ENCODE measurements at regions not wholly inside any gene's neighbourhood (a gene's known extent, or its start where the extent isn't known, plus 50 kb on each side); places are given as distances from the start of the nearest gene placed in this dataset.

- DNase-seq (ENCODE audit: low read depth in 4 of 4, low spot score in 2 of 4) = no peak
Measured at GRCh38 chr14:98999345-98999744, 272.7 kb downstream of the BCL11B start.

- no peak for DNase-seq (ENCODE audit: low read depth in 4 of 4, low spot score in 2 of 4)
Measured at GRCh38 chr14:98999901-99000300, 272.1 kb downstream of the BCL11B start.

DNA sequence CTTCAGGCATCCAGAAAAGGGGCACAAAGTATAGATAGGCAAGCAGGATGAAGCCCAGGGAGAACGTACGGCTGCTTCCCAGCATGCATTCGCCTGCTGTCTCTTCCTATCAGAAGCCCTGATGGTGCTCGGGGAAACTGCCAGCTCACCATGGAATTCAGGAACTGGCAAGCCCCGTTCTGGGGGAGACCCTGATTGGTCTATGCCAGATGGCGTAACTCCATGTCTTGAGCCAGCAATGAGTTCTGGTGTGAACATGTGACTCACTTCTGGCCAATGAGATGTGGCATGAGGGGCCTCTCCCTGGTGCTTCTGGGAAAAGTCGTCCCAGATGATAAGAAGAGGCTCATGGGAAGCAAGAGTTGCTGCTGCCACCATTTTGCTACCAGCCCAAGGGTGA is 270.8 kb downstream of the BCL11B start:
- DNase-seq (ENCODE audit: low read depth in 4 of 4, low spot score in 2 of 4) = no peak

DNA sequence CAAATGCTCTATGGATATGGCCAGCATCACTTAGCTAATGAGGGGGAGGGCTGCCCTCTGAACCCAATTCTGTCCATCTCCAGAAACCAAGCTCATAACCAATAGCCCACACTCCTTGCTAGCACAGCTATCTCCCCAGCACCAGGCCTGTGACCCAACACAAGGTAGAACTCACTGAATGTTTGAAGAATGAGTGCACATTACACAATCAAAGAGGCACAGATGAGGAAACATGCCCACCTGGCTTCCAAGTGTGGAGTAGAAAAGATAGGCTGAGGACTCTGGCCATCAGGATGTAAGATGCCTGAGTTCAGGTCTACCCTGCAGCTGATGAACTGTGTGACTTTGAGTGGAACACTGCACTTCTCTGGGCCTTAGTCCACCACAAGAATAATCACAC is 268.4 kb downstream of the BCL11B start:
- no peak for DNase-seq (ENCODE audit: low read depth in 4 of 4, low spot score in 2 of 4)

GRCh38 chr14:99004112-99004511 is 267.9 kb downstream of the BCL11B start:
- DNase-seq (ENCODE audit: low read depth in 4 of 4, low spot score in 2 of 4) = no peak

- no peak for DNase-seq (ENCODE audit: low read depth in 4 of 4, low spot score in 2 of 4)
Measured at GRCh38 chr14:99006276-99006675, 265.7 kb downstream of the BCL11B start.

DNA sequence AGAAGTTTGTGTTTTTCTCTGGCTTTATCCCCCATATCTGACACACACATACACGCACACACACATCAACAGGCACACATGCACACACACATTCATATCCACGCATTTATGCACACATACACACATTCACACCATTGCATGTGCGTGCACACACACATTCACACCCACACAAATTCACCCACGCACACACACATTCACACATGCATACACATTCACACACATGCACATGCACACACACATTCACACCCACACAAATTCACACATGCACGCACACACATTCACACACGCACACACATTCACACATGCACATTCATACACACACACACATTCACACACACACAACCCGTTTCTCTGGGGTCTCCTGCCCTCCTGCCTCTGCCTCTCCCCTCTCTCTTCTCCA is 264.2 kb downstream of the BCL11B start:
- no peak for DNase-seq (ENCODE audit: low read depth in 4 of 4, low spot score in 2 of 4)

GRCh38 chr14:99009871-99010270 is 262.1 kb downstream of the BCL11B start:
- no peak for DNase-seq (ENCODE audit: low read depth in 4 of 4, low spot score in 2 of 4)

GRCh38 chr14:99011385-99011784 is 260.6 kb downstream of the BCL11B start:
- no peak for DNase-seq (ENCODE audit: low read depth in 4 of 4, low spot score in 2 of 4)

DNA sequence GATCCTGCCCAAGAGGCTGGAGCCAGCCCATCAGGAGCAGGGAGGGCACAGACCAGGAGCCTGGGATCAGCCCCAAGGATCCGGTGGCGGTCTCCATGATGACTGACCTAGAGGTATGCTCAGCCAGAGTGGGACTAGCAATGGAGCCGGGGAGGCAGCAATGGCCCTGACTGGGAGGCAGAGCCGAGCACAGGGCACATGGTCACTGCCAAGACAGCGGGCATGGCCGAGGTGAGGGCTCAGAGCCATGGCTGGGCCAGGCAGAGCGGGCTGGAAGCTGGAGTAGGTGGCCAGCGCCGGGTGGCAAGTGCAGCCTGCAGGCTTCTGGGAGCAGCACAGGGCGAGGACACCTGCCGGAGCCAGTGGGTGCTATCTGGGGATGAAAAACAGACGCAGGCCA is 259.3 kb downstream of the BCL11B start:
- DNase-seq (ENCODE audit: low read depth in 4 of 4, low spot score in 2 of 4) = no peak

DNA sequence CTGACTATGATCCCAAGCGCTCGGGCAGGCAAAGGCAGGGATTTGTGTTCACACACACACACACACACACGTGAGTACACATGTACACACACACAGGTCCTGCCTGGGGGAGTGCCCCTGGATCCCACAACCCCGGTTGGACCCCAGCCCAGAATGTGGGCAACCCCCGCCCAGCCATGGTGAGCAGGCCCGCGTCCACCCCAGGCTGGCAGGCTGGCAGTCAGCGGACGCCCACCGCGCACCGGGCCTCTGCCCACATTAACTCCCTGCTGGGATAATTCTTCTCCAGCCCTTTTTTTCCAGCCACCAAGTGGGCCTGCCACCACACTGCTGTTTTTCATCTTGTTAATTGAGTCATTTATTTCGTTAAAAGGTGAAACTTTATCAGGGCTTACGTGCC is 256.2 kb downstream of the BCL11B start:
- no peak for DNase-seq (ENCODE audit: low read depth in 4 of 4, low spot score in 2 of 4)

- no peak for DNase-seq (ENCODE audit: low read depth in 4 of 4, low spot score in 2 of 4)
Measured at GRCh38 chr14:99023371-99023770, 248.6 kb downstream of the BCL11B start.

GRCh38 chr14:99024926-99025325 is 247.1 kb downstream of the BCL11B start:
- DNase-seq (ENCODE audit: low read depth in 4 of 4, low spot score in 2 of 4) = no peak

DNA sequence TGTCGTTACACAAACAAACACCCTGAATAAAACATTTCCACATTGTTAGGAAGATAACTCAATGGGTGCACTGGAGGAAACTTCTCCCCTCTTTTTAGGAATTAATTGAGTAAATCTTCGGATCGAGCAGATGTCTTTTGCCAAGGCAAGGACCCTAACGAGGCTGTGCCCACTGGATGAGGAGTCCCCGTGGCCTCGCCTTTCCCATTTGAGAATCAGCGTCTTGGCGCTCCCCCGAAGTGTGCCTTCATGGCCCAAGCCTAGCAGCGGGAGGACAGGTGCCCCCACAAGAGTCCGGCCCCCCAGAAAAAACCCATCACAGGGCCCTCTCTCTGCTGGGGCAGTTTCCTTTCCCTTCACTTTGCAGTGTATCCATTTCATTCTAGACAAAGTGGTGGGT is 246.6 kb downstream of the BCL11B start:
- DNase-seq (ENCODE audit: low read depth in 4 of 4, low spot score in 2 of 4) = no peak

DNA sequence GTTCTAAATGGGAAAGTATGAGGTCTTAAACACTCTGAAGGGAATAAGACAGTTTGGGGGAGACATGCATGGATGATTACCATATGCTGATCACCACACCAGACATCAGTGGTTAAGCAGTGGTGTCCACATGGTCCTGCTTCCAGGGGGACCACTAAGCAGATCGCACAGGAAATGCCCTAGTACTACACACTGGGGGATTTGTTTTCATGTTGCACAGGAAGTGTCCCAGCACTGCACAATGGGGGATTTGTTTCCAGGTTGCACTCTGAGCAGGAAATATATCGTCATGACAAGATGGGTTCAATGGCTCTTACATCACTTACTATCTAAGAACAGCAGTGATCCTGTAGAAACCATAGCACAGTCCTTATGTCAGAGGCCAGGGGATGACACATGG is 245.5 kb downstream of the BCL11B start:
- DNase-seq (ENCODE audit: low read depth in 4 of 4, low spot score in 2 of 4) = no peak

DNA sequence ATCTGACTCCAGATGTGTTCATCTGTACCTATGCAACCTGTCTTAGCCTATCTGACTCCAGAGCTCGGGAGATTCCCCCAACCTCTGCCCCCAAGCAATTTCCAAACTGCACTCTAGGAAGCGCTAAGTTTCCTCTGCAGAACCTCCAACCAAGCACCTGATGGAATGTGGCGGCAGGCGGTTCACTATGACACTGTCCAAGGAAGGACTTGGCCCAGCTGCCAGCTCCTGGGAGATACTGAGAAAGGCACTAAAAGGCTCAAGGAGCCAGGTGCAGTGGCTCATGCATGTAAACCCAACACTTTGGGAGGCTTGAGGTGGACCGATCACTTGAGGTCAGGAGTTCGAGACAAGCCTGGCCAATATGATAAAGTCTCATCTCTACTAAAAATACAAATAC is 244.0 kb downstream of the BCL11B start:
- DNase-seq (ENCODE audit: low read depth in 4 of 4, low spot score in 2 of 4) = no peak

DNA sequence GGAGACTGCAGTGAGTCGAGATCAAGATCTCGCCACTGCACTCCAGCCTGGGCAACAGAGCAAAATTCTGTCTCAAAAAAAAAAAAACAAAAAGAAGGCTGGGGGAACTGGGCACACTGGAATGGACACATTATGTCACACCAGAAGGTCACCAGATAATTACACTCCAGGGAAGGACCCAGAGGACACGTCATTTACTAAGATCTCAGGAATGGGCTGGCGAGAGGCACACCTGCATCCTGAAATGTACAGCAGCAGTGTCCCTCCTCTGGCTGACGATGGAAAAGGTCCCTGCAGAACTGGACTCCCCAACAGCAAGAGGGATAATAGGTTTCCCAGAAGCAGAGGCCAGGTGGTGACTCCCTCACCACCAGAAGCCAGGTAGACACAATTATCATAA is 243.5 kb downstream of the BCL11B start:
- no peak for DNase-seq (ENCODE audit: low read depth in 4 of 4, low spot score in 2 of 4)

DNA sequence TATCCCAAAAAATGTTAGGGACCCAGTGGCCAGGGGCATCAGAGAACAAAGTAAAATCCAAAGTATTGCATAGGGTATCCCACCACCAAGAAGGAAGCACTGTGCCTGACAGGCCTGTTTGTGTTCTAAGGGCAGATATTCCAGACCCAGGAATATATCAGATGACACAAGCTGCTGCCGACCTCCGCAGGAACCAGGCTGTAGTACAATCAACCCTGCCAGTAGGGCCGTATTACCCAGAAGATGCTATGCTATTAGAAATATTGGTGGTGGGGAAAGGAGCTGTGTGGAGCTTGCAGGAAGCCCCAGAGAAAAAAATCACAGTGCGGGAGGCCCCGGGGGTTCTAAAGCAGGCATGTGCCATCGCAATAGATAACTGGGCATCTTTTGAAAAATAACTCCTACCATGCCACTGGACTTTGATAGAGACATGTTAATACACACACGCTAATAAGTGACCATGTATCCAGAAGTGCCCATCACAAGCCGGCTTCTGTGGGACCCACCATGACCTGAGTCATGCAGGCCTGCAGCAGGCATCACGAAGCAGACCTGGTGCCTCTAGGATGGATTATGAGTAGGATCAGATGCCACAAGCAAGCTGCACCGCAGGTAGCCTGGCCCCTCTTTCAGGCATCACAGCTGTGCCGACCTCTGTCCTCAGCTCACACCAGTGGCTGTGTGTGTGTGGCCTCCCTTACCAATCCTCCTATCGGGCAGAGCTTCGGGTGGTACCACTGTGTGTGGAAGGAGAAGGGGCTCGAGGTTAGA is 242.7 kb downstream of the BCL11B start:
- DNase-seq (ENCODE audit: low read depth in 4 of 4, low spot score in 2 of 4) = no peak

DNA sequence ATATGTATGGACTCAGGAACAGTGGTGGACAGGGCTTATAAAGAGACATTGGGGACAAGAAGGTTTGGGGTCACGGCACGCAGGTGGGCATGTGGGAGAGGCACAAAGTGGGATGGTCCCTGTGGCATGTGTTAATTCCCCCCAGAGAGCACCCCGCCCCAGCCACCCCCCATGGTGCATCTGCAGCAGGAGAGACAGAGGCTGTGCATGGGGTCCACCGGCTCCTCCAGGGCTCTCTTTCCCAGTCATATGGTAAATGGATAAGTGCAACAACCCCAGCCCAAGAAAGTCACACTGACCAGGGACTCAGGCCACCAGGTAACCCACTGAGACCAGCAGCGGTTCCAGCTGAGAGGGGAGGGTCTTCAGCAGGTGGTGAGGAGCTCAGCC is 242.1 kb downstream of the BCL11B start:
- no peak for DNase-seq (ENCODE audit: low read depth in 4 of 4, low spot score in 2 of 4)

DNA sequence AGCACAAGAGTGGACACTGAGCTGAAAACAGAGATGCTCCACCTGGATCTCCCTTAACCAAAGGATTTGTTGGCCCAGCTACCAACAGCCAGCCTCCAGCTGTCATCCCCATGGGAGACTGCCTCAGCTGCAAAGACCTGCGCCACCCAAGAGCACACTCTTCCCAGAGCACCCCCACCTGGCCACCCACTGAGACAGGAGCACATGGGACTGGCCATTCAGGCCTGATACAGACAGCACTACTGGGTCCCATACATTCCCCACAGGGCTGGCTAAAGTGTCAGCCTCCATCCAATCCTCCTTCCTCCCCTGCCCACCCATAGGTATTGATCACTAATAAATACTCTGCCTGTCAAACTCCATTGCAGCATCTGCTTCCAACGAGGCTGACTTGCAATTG is 241.5 kb downstream of the BCL11B start:
- DNase-seq (ENCODE audit: low read depth in 4 of 4, low spot score in 2 of 4) = no peak

DNA sequence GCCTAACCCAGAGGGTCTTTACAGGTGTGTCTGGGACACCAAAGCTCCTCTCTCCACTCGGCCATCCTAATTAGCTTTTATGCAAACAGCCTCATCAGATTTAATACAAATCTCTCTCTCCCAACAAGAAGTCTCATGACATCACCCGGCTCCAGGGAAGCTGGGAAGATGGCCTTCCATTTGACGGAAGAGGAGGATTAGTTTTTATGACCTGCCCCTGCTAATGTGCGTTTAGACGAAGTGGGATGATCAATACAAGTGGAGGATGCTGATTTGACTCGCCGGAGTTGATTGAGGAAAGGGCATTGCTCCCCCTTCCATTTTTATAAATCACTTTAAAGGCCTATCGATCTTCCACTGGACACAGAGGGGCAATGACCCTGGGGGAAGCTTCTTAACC is 239.2 kb downstream of the BCL11B start:
- no peak for DNase-seq (ENCODE audit: low read depth in 4 of 4, low spot score in 2 of 4)

DNA sequence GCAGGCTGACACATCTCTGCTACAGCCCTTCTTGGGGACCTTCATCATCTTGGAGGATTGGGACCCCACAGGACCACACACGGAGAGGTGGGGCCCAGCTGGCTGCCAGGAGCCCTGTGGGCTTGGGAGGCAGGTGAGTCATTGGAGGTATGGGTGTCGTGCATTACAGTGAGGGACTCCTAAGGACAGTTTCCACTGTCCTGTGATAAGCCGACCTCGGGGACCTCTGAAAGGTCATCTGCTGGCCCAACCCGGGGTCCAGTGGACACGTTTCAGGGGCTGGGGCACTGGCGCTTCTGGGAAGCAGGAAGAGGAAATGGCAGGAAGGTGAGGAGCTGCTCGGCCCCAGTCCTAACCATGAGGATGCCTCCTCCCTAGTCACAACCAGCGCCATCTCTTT is 238.0 kb downstream of the BCL11B start:
- DNase-seq (ENCODE audit: low read depth in 4 of 4, low spot score in 2 of 4) = no peak

- no peak for DNase-seq (ENCODE audit: low read depth in 4 of 4, low spot score in 2 of 4)
Measured at GRCh38 chr14:99034711-99035171, 237.3 kb downstream of the BCL11B start.

All from left renal cortex interstitium (tissue), 4 donors.